Vagina (tissue), 2 donors: ENCODE measurements at regions not wholly inside any gene's neighbourhood (a gene's known extent, or its start where the extent isn't known, plus 50 kb on each side); places are given as distances from the start of the nearest gene placed in this dataset.

ENCODE experiments used
- DNase-seq, 2 donors: peaks; one replicate each; pipeline ENCODE4 v3.0.0-alpha.2; 2017; ENCODE audit errors: extremely low spot score in 2 of 2
- H3K27ac ChIP-seq: fragments of 200-600 bp; sonication (generic); one replicate; pipeline ENCODE4 v1.5.1; 2019
- H3K27me3 ChIP-seq: fragments of 200-600 bp; sonication (generic); one replicate; pipeline ENCODE4 v1.5.1; 2019
- H3K36me3 ChIP-seq, 2 donors: fragments of 200-600 bp; sonication (generic); one replicate each; pipeline ENCODE4 v1.5.1; 2017 to 2019
- H3K4me1 ChIP-seq: fragments of 200-600 bp; sonication (generic); one replicate; pipeline ENCODE4 v1.5.1; 2019
- H3K4me3 ChIP-seq, 2 donors: fragments of 200-600 bp; sonication (generic); 1 replicate in 1 of 2; 2 replicates in 1 of 2; pipeline ENCODE4 v1.5.1; 2016 to 2019
- H3K9me3 ChIP-seq: fragments of 200-600 bp; sonication (generic); one replicate; pipeline ENCODE4 v1.5.1; 2019
- POLR2A ChIP-seq, 2 donors: fragments of 450-650 bp; IDR thresholded peaks; one replicate each; pipeline ENCODE4 v1.6.1; 2017; ENCODE audit warnings: antibody characterized with exemption in 2 of 2, mild to moderate bottlenecking in 2 of 2, moderate library complexity in 2 of 2
- POLR2AphosphoS5 ChIP-seq, 2 donors: sonication (generic); formaldehyde crosslinking; IDR thresholded peaks; one replicate each; pipeline ENCODE4 v1.9.0; 2017; ENCODE audit warnings: antibody characterized with exemption in 2 of 2, mild to moderate bottlenecking in 2 of 2, low read depth in 1 of 2; ENCODE audit not compliant: insufficient read depth in 1 of 2
- intact Hi-C: fragments of 100-400 bp; cut with DNase I; formaldehyde crosslinking; loops from one replicate; pipeline ENCODE4 v1.15.1; 2023
- TF ChIP-seq, protein P1 (sequence below), 3 experiments: fragments of 450-650 bp in 2 of 3; fragments of 200-600 bp in 1 of 3; sonication (generic) in 1 of 3; IDR thresholded peaks; one replicate each; pipeline ENCODE4 v1.5.1; 2017 to 2019; ENCODE audit warnings: antibody characterized with exemption in 3 of 3, mild to moderate bottlenecking in 2 of 3, moderate library complexity in 2 of 3

DNA sequence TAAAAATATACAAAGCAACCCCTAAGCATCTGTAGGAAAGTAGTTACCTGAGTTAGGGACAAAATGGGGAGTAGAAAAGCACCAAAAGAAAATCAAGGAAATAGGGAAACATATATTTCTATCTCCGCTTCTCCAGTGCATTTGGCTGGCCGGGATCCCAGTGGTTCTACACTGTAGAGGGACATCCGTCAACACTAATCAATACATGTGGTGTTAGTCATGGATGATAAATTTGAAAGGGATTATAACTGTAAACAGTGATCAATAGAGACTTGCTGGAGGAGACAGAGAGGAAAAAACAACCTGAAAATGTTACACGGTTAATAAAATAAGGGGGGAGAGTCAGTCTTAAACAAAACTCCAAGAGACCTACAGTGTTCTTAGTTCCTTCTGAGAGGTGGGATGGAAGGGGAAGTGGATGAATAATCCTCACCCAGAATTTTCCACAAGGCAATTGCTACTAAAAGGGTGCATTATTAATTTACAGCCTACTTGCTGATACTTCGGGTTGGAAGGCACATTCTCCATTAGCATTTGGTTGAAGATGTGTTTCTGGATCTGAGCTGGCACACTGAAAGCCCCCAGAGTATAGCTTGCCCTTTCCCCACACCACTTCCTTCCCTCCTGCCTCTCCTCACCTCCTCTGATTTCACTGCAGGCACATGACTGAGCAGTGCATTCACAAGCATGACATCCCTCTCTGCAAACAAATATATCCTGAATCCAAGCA lies 530.0 kb downstream of the BCL11A start:
- H3K4me1 ChIP-seq: no peaks in the 10 kb centered on the region
- H3K27ac ChIP-seq: no peak overlapping the region
- intact Hi-C loops: no loop called here
- no peaks in the 10 kb centered on the region for H3K9me3 ChIP-seq
- DNase-seq: no peak
- TF ChIP-seq POLR2AphosphoS5 (IDR thresholded peaks at IDR 0.05; ENCODE audit: insufficient read depth in 1 of 2, low read depth in 1 of 2) (no peak), POLR2A (IDR thresholded peaks at IDR 0.05) (no peak)
- TF ChIP-seq, protein P1, sequence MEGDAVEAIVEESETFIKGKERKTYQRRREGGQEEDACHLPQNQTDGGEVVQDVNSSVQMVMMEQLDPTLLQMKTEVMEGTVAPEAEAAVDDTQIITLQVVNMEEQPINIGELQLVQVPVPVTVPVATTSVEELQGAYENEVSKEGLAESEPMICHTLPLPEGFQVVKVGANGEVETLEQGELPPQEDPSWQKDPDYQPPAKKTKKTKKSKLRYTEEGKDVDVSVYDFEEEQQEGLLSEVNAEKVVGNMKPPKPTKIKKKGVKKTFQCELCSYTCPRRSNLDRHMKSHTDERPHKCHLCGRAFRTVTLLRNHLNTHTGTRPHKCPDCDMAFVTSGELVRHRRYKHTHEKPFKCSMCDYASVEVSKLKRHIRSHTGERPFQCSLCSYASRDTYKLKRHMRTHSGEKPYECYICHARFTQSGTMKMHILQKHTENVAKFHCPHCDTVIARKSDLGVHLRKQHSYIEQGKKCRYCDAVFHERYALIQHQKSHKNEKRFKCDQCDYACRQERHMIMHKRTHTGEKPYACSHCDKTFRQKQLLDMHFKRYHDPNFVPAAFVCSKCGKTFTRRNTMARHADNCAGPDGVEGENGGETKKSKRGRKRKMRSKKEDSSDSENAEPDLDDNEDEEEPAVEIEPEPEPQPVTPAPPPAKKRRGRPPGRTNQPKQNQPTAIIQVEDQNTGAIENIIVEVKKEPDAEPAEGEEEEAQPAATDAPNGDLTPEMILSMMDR (IDR thresholded peaks at IDR 0.05): no peak
- H3K27me3 ChIP-seq: no peaks in the 10 kb centered on the region
- no peaks in the 10 kb centered on the region for H3K36me3 ChIP-seq
- no peak overlapping the region for H3K4me3 ChIP-seq

DNA sequence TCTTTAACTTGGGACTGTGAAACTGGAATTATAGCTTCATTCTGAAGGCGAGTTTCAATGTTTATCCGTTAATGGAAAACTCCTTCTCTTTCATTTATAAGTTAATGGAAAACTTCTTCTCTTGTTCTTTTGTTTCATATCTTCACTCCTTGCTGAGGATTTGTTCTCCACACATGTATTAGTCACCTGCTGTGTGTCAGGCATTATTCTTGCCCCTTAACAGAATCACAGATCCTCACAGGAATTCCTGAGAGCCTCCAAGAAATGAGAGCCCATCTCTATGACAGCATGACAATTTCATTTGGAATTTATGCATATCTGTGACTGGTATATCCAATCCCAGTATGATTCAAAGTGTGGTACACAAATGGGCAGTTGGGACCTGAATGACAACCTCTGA lies 545.8 kb downstream of the BCL11A start:
- intact Hi-C loops: no loop called here
- no peak overlapping the region for H3K27ac ChIP-seq
- no peak overlapping the region for H3K4me3 ChIP-seq
- H3K36me3 ChIP-seq: no peaks in the 10 kb centered on the region
- TF ChIP-seq, protein P1 (IDR thresholded peaks at IDR 0.05): no peak
- TF ChIP-seq POLR2A (IDR thresholded peaks at IDR 0.05): no peak
- TF ChIP-seq POLR2AphosphoS5 (IDR thresholded peaks at IDR 0.05; ENCODE audit: insufficient read depth in 1 of 2, low read depth in 1 of 2): no peak
- no peaks in the 10 kb centered on the region for H3K9me3 ChIP-seq
- no peak for DNase-seq
- no peaks in the 10 kb centered on the region for H3K4me1 ChIP-seq
- H3K27me3 ChIP-seq: no peaks in the 10 kb centered on the region

DNA sequence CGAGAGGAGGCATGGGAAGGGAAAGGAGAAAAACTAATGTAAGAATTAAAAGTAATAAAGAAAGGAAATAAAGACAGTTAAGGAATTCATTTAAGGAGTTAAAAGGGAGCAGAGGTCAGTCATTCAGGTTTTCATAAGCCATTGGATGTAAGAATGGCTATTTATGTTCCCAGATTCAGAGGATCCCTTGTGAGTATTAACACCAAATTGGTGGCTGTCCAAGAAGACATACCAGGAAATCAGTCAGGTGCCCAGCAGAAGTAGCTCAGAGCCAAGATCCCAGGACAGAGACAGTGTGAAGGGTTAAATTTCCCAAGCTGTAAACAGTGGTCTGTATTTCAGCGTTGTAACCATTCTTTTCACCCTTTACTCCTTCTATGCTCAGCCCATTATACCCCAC lies 550.4 kb downstream of the BCL11A start:
- H3K4me1 ChIP-seq: no peaks in the 10 kb centered on the region
- H3K36me3 ChIP-seq: no peaks in the 10 kb centered on the region
- no peaks in the 10 kb centered on the region for H3K9me3 ChIP-seq
- H3K27ac ChIP-seq: no peak overlapping the region
- intact Hi-C loops: no loop called here
- no peak for TF ChIP-seq POLR2A (IDR thresholded peaks at IDR 0.05)
- TF ChIP-seq POLR2AphosphoS5 (IDR thresholded peaks at IDR 0.05; ENCODE audit: insufficient read depth in 1 of 2, low read depth in 1 of 2): no peak
- TF ChIP-seq, protein P1 (IDR thresholded peaks at IDR 0.05): no peak
- DNase-seq: no peak
- H3K27me3 ChIP-seq: no peaks in the 10 kb centered on the region
- H3K4me3 ChIP-seq: no peak overlapping the region

DNA sequence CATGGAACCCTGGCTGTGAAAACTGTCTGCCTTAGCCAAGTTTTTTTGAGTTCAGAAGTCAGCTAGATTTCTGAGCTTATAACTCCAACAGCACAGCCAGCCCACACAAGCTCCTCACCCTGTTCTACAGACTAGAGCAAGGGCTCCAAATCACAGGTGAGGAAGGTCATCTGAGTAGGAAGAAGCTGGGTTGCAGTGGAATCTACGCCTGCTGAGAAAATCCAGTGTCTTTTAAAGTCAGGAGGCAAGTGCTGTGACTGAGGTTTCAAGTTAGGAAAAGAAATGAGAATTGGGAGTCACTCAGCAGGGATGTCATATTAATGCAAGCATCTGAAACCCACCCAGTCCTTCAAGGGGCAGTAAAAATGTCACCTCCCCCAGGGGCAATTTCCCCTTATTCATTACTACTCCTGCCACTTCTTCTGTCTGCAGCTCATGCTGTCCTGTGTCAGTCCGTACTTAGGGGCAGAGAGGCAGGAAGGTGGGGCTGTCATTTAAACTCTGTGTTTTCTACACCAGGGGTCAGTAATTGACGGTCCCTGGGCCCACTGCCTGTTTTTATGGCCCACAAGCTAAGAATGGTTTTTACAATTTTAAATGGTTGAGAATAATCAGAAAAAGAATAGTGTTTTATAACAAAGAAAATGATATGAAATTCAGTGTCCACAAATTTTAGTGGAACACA lies 551.1 kb downstream of the BCL11A start:
- no peak for DNase-seq
- intact Hi-C loops: no loop called here
- no peak for TF ChIP-seq POLR2A (IDR thresholded peaks at IDR 0.05)
- TF ChIP-seq, protein P1 (IDR thresholded peaks at IDR 0.05): no peak
- TF ChIP-seq POLR2AphosphoS5 (IDR thresholded peaks at IDR 0.05; ENCODE audit: insufficient read depth in 1 of 2, low read depth in 1 of 2): no peak

DNA sequence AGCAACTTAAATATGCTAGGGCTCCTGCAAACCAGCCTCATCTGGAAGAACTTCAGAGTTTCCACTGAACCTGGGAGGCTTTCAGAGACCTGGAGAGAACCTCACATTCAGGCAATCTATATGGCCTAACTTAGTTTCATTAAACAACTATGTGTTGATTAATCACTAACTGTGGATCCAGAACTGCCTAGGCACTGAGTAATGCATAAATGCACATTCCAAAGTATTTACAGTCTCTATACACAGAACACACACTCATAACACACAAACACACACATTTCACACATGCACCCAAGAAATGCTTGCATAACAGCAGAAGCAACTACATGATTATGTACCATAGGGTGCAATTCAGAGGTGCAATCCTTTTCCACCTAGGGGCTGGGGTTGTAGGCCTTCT lies 552.8 kb downstream of the BCL11A start:
- DNase-seq: no peak
- no peaks in the 10 kb centered on the region for H3K27me3 ChIP-seq
- H3K36me3 ChIP-seq: no peaks in the 10 kb centered on the region
- no peaks in the 10 kb centered on the region for H3K9me3 ChIP-seq
- TF ChIP-seq, protein P1 (IDR thresholded peaks at IDR 0.05): no peak
- no peak for TF ChIP-seq POLR2A (IDR thresholded peaks at IDR 0.05)
- no peak for TF ChIP-seq POLR2AphosphoS5 (IDR thresholded peaks at IDR 0.05; ENCODE audit: insufficient read depth in 1 of 2, low read depth in 1 of 2)
- no peaks in the 10 kb centered on the region for H3K4me1 ChIP-seq
- no peak overlapping the region for H3K27ac ChIP-seq
- intact Hi-C loops: no loop called here
- H3K4me3 ChIP-seq: no peak overlapping the region

More for the DNA sequence above, 551.1 kb downstream of the BCL11A start:
- Histone ChIP-seq H3K36me3 (no peaks in the 10 kb centered on the region), H3K27ac (no peak overlapping the region), H3K27me3 (no peaks in the 10 kb centered on the region), H3K4me1 (no peaks in the 10 kb centered on the region), H3K9me3 (no peaks in the 10 kb centered on the region), H3K4me3 (no peak overlapping the region)
